ENCODE measurements at regions not wholly inside any gene's neighbourhood (a gene's known extent, or its start where the extent isn't known, plus 50 kb on each side); places are given as distances from the start of the nearest gene placed in this dataset.

DNA sequence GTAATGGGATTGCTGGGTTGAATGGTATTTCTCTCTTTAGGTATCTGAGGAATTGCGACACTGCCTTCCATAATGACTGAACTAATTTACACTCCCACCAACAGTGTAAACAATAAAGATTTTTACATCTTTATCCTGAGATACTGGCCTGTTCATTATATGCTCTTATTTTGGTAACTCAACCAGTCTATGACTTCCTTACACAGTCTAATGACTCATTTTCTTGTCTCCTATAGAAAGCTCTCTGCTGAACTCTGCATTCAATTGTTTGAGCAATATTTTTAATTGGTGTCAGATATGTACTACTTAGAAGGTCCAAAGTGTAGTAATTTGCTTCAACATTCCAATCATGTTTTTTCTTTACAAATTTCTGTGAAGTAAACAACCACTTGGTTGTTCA, 1351.8 kb downstream of the FSCB start:
- TF ChIP-seq, protein P1, sequence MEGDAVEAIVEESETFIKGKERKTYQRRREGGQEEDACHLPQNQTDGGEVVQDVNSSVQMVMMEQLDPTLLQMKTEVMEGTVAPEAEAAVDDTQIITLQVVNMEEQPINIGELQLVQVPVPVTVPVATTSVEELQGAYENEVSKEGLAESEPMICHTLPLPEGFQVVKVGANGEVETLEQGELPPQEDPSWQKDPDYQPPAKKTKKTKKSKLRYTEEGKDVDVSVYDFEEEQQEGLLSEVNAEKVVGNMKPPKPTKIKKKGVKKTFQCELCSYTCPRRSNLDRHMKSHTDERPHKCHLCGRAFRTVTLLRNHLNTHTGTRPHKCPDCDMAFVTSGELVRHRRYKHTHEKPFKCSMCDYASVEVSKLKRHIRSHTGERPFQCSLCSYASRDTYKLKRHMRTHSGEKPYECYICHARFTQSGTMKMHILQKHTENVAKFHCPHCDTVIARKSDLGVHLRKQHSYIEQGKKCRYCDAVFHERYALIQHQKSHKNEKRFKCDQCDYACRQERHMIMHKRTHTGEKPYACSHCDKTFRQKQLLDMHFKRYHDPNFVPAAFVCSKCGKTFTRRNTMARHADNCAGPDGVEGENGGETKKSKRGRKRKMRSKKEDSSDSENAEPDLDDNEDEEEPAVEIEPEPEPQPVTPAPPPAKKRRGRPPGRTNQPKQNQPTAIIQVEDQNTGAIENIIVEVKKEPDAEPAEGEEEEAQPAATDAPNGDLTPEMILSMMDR (IDR thresholded peaks at IDR 0.05; ENCODE audit: low read depth, low read length) = no peak
- no peak overlapping the region for H3K4me3 ChIP-seq (ENCODE audit: low read depth, low read length)

GRCh38 chr14:43147485-43147884, 1359.6 kb downstream of the FSCB start:
- no peak overlapping the region for H3K4me3 ChIP-seq (ENCODE audit: low read depth, low read length)
- TF ChIP-seq, protein P1 (IDR thresholded peaks at IDR 0.05; ENCODE audit: low read depth, low read length) = no peak

- H3K4me3 ChIP-seq (ENCODE audit: low read depth, low read length) = no peak overlapping the region
- TF ChIP-seq, protein P1 (IDR thresholded peaks at IDR 0.05; ENCODE audit: low read depth, low read length) = no peak
Observed at GRCh38 chr14:43145361-43145760, 1361.7 kb downstream of the FSCB start.

GRCh38 chr14:43143106-43143505, 1364.0 kb downstream of the FSCB start:
- H3K4me3 ChIP-seq (ENCODE audit: low read depth, low read length) = no peak overlapping the region
- TF ChIP-seq, protein P1 (IDR thresholded peaks at IDR 0.05; ENCODE audit: low read depth, low read length) = no peak

GRCh38 chr14:43141636-43142191, 1365.4 kb downstream of the FSCB start:
- no peak overlapping the region for H3K4me3 ChIP-seq (ENCODE audit: low read depth, low read length)
- TF ChIP-seq, protein P1 (IDR thresholded peaks at IDR 0.05; ENCODE audit: low read depth, low read length) = no peak

DNA sequence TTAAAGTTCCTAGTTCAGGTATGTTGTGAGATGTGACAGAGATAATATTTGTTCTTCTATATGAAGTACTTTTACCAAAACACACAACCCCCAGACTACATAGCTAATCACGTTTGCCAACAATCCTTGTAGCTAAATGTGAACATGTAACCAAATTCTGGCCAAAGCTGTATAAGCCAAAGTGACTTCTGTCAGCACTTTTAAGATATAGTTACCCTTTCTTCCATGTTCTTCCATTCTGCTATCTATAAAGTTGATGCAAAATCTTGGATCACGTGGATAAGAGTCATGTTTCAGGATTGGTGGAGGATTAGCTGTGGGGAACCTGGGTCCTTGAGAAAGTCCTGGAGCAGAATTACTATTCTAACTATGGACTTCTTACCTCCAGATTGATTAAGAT, 1366.6 kb downstream of the FSCB start:
- no peak overlapping the region for H3K4me3 ChIP-seq (ENCODE audit: low read depth, low read length)
- TF ChIP-seq, protein P1 (IDR thresholded peaks at IDR 0.05; ENCODE audit: low read depth, low read length) = no peak

DNA sequence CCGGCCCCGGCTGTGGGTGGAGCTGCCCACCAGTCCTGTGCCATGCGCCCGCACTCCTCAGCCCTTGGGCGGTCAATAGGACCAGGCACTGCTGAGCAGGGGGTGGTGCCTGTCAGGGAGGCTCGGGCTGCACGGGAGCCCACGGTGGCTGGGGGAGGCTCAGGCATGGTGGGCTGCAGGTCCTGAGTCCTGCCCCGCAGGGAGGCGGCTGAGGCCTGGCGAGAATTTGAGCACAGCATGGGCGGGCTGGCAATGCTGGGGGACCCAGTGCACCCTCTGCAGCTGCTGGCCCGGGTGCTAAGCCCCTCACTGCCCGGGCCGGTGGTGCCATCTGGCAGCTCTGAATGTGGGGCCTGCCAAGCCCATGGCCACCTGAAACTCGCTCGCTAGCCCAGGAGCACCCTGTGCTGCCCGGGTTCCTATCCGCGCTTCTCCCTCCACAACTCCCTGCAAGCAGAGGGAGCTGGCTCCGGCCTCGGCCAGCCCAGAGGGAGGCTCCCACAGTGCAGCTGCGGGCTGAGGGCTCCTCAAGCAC, 1371.1 kb downstream of the FSCB start:
- no peak overlapping the region for H3K4me3 ChIP-seq (ENCODE audit: low read depth, low read length)
- TF ChIP-seq, protein P1 (IDR thresholded peaks at IDR 0.05; ENCODE audit: low read depth, low read length) = no peak

Data from WI38 (cell line).